ENCODE measurements at regions not wholly inside any gene's neighbourhood (a gene's known extent, or its start where the extent isn't known, plus 50 kb on each side); places are given as distances from the start of the nearest gene placed in this dataset.

- TF ChIP-seq FOXM1 (IDR thresholded peaks at IDR 0.05; ENCODE audit: borderline replicate concordance) (no peak), FOXA1 (IDR thresholded peaks at IDR 0.05) (no peak), ZNF384 (IDR thresholded peaks at IDR 0.05) (no peak), SUZ12 (IDR thresholded peaks at IDR 0.05) (no peak), HDGF (IDR thresholded peaks at IDR 0.05; ENCODE audit: borderline replicate concordance) (no peak), BHLHE40 (IDR thresholded peaks at IDR 0.05; ENCODE audit: borderline replicate concordance) (no peak), TARDBP (IDR thresholded peaks at IDR 0.05) (no peak), ARNT (IDR thresholded peaks at IDR 0.05) (no peak), SP1 (IDR thresholded peaks at IDR 0.05) (no peak), NFRKB (IDR thresholded peaks at IDR 0.05) (no peak), ELF4 (IDR thresholded peaks at IDR 0.05) (no peak)
Measured at GRCh38 chr9:134487066-134487710, 154.4 kb upstream of the COL5A1 start.
